GM19240 (cell line): ENCODE measurements at regions not wholly inside any gene's neighbourhood (a gene's known extent, or its start where the extent isn't known, plus 50 kb on each side); places are given as distances from the start of the nearest gene placed in this dataset.
"Not testable (repeated sequence)": the region's sequence is repeated elsewhere in the genome, so short reads cannot be mapped to it uniquely, and the experiment has no call there.

Experiments used
- DNase-seq: peaks from one replicate; pipeline ENCODE4 v3.0.0; 2011; ENCODE audit warnings: low spot score; ENCODE audit not compliant: insufficient read length

DNA sequence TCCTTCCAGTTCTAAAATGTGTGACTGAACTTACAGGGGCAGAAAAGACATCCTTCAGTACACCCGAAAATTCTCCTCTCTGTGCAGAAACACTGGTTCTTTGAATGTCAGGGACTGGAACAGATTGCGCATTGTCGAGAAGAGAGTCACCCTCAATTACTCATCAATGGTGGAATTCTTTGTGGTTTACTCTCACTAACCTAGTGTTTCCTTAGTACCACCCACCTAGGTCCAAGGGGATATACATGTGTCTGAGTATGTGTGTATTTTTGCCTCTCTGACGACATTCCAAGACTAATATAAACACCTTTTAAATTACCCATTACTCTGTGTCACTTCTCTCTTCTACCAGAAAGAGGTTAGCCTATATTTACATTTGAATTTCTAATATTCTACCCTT, 660.8 kb downstream of the TLE1 start:
- no peak for DNase-seq

DNA sequence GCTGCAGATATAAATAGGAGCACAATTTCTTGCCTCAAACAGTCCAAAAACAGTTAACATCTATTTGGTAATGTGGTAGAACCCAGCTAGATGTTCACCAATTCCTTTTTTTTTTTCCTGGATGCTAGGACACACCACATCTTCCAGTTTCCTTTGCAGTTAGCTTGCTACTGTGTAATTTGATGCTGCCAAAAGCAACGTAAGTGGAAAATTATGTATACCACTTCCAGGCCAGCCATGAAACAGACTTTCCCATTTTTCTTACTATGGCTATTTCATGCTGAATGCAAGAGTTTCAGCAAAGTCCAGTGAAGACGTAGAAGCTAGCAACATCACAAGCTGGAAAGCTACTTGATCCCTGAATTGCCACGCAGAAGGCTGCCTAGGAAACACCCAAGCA, 667.2 kb downstream of the TLE1 start:
- no peak for DNase-seq

DNA sequence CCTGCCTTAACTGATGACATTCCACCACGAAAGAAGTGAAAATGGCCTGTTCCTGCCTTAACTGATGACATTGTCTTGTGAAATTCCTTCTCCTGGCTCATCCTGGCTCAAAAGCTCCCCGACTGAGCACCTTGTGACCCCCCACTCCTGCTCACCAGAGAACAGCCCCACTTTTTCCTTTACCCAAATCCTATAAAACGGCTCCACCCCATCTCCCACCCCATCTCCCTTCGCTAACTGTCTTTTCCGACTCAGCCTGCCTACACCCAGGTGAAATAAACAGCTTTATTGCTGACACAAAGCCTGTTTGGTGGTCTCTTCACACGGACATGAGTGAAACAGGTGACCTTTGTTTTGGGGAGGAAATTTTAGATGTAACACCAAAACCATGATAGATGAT, 674.4 kb downstream of the TLE1 start:
- DNase-seq: not testable (repeated sequence)

DNA sequence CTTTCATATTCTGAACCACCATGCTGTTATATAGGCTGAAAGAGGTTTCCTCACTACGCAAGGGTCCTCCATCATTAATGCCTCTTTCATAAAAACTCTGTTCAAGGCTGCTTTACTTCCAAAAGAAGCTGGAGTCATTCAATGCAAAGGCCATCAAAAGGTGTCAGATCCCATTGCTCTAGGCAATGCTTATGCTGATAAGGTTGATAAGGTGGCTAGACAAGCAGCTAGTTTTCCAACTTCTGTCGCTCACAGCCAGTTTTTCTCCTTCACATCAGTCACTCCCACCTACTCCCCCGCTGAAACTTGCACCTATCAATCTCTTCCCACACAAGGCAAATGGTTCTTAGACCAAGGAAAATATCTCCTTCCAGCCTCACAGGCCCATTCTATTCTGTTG, 676.2 kb downstream of the TLE1 start:
- DNase-seq: not testable (repeated sequence)

DNA sequence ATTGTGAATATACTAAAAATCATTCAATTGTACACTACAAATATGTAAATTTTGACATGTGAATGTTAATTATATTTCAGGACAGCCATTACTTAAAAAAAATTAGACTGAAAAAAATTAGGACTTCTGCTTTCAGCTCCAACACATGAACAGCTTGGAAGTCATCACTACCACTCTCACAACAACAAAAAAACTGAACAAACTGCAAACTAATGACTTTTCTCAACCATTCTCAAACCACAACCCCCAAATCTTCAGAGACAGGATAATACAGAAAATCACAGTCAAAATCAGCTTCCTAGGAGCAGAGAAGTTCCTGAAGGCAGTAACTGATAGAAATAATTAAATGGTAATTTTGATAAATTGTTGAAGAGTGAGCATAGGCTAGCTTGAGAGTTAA, 686.4 kb downstream of the TLE1 start:
- no peak for DNase-seq

DNA sequence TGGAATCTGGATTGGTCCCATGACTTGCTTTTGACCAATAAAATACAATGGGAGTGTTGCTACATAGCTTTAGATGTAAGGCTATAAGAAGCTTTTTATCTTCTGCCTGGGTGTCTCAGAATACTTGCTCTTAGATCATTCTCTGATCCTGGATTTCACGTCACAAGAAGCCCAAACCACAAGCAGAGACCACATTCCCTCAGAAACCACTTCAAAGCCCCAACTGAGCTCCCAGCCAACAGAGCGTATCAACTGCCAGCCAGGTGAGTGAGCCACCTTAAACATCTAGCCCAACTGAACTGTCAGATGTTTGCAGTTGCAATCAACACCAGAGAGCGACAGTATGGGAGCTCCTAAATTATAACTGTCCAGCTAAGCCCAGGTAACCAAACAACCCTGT, 687.1 kb downstream of the TLE1 start:
- no peak for DNase-seq

DNA sequence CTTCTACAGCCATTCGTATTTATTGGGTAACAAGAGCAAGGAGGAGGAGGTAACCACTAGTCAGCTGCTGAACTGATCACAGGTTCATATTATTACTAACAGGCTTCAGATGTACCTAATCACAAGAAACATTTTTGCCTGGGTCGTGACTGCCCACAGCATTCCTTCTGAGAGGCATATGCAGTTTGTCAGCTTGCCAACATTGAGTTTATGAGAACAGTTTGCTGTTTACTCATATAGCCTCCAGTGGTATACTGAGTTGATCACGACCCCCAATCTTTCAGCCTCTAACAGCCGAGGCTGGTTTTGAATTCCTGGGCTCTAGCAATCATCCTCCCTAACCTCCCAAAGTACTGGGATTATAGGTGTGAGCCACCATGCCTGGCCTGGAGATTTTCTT, 693.6 kb downstream of the TLE1 start:
- DNase-seq: no peak

DNA sequence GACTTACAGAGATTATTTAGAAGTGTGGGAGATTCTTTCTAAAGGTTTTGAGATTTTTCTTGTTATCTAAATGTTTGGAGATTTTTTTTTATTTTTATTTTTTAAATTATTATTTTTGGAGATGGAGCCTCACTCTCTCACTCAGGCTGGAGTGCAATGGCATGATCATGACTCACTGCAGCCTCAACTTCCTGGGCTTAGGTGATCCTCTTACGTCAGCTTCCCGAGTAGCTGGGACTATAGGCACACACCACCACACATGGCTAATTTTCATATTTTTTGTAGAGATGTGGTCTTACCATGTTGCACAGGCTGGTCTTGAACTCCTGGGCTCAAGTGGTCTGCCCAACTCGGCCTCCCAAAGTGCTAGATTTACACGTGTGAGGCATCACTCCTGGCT, 694.5 kb downstream of the TLE1 start:
- no peak for DNase-seq

DNA sequence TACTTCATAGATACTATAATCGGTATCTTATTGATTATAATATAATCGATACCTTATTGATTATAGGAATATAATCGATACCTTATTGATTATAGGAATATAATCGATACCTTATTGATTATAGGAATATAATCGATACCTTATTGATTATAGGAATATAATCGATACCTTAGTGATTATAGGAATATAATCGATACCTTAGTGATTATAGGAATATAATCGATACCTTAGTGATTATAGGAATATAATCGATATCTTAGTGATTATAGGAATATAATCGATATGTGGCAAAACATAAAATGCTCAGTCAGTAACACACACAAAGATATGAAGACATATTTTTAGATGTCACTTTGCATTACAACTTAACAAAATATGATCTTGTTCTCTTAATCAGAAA, 703.8 kb downstream of the TLE1 start:
- not testable (repeated sequence) for DNase-seq

DNA sequence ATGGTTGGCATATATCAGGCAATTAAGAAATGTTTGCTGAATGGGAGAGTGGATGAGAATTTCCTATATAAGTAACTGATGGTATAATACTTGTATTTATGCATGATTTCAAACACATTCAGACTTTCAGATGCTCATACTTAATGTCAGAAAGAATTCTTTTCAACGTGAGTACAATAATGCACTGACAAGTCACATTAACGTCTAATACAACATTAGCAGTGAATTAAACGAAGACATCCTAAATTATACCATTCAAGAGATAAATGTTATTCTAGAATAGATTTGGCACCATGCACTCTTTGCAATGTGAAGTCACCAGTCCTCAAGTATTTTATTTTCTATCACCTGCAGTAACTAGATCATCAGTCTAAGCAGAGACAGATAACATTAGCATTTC, 712.9 kb downstream of the TLE1 start:
- DNase-seq: no peak

DNA sequence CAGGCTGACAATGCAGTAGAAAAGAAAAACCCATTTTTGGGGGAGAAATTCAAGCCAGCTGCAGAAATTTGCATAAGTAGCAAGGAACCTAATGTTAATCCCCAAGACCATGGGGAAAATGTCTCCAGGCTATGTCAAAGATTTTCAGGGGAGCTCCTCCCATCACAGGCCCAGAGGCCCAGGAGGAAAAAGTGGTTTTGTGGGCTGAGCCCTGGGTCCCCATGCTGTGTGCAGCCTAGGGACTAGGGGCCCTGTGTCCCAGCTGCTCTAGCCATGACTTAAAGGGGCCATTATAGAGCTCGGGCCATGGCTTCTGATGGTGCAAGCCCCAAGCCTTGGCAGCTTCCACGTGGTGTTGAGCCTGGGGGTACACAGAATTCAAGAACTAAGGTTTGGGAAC, 719.0 kb downstream of the TLE1 start:
- not testable (repeated sequence) for DNase-seq

DNA sequence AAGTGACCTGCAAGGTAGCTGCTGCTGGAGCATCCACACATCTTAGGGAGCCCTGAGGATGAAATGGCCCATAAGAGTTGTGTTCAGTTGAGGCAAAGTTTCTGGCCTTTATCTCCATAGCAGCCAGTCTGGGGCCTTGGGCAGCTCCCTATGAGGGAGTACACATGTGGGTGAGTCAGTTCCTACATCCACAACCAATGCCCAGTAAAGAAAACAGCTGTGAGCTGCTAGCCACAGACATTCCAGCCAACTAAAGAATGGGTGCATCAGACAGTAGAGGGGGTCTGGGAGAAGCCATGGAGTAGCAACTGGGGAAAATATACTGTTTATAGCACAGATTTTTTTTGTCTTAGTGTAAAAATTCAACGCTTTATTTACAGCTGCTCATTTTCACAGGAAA, 720.7 kb downstream of the TLE1 start:
- DNase-seq: no peak

DNA sequence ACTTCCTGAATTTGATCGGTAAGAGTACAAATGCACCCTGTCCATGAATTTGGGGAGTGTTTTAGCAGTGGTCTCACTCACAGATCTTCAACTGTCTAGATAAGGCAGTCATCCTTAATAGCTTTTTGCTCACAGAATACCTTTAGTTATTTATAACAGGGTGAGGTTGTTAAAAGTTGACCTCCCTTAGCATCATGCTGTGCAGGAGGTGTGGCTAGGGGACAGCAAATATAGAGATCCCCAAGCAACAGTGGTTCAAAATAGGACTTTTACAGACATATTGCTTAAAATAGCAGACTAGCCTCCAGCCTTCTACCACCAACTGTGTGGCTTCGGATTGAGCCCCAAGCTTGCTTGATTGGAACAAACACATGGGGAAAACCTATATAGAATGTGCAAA, 724.4 kb downstream of the TLE1 start:
- no peak for DNase-seq

DNA sequence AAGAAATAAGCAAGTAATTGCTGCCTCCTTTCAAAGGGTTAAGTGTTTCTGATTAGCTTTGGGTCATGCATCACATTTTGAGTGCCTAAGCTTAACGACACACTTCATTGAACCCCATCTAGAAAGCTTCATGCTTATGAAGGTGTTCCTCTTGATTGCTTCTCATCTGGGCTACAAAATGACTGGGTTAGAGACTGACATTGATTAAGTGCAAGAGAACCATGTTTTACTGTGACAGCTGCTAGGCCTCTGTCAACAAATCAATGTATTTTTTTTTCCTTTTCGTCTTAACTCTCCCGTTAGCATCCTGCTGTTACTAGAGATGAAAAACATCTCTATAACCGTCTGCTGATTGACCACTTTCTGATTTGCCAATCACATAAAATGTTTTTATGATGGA, 725.0 kb downstream of the TLE1 start:
- no peak for DNase-seq

DNA sequence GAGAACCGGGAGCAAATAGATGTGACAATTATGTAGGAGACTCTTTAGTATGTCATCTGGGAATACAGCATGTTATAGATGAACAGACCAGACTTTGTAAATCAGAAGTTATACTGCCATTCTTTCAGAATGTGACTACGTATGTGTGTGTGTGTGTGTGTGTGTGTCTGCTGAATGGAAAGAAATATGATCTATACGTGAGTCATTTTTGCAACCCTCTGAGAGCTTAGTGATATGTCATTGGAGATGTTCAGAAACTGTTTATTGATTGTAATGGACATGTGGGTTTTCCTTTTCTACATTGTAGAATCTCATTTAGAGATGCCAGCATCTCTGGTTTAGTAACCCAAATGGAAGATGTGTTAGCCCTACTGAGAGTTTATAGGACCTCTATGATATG, 731.5 kb downstream of the TLE1 start:
- DNase-seq: no peak

DNA sequence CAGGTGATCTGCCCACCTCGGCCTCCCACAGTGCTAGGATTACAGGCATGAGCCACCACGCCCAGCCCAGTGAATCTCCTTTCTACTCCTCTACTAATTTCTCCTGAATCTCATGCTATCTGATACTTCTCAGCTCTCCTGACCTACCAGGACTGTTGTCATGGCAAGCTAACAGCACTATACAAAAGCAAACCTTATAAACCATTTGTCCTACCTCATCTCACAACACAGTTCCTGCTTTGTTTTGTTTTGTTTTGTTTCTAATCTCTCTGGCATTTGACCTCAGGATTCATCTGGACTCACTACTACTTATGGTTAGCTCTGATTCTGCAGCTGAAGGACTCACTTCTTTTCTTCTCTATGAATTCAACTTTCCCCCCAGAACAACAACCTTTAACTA, 734.8 kb downstream of the TLE1 start:
- DNase-seq: no peak

DNA sequence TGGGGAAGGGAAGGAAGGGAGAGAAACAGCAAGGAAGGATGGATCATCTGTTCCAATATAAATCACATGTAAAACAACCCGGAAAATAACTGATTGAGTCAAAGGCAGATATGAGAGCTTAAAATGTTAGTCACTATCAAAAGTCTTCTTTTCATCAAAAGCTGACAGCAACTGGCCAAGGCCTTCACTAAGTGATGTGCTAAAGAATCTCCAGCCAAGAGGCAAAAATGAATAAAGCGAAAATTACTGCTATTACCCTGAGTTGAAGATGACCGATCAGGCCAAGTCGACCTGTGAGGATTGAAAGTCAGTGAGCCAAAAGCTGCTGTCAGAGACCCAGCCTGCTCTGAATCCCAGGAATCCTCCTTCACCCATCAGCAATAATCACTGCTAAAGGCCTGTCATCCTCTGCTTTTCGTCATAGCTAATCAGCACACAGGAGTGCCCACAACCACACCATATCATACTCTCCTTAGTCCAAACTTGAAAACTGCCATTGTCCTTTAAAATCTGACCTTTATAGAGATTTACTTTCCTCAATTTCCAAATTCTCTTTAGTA, 736.9 kb downstream of the TLE1 start:
- no peak for DNase-seq

DNA sequence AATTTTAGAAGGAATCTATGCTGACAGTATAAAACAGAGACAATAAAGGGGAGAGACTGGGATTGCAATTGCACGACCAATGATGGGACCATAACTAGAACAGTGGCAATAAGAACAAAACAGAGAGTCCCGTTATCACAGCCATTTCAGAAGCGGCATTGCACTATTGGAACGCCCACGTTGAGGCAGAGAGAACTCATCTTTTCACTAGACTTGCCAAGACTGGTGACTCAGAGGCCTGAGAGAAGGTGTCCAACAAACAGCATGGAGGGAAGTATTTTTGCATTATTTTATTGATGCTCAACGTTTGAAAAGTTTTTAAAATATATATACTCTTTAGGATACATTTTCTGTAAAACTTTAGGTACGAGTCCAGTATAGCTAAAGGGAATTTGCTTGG, 737.7 kb downstream of the TLE1 start:
- DNase-seq: no peak

DNA sequence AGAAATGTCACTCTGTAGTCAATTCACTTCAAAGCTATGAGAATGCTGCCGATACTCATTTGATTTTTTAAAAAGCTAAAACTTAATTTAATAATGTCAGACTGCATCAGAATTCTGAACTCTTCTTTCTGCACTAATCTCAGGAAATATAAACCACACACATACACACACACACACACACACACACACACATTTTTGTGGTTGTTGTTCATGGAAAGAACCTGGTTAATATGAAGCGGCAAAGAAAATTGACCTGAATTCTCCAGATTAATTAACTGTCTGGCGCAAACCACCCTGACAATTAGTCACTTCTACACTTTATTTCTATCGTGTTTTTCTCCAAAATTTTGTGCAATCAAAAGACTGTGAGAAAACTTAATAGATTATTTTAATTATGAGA, 740.5 kb downstream of the TLE1 start:
- DNase-seq: no peak

DNA sequence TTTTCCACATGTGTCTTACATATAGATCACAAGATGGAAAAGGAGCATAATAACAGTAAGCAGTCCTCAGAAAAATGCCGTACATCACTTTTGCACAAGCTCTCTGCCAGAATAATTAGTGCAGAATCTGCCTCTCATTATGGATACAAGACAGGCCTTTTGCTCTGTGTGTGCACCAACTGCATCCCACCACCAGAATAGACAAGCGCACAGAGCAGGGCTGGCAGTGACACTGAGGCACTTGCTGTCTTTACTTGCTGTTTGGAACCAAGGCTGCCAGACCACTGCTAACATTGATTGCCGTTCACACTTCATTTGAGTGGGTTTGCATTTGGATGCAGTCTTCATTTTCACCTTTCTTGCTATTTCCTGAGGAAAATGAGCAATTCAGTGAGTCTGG, 741.3 kb downstream of the TLE1 start:
- DNase-seq: no peak

DNA sequence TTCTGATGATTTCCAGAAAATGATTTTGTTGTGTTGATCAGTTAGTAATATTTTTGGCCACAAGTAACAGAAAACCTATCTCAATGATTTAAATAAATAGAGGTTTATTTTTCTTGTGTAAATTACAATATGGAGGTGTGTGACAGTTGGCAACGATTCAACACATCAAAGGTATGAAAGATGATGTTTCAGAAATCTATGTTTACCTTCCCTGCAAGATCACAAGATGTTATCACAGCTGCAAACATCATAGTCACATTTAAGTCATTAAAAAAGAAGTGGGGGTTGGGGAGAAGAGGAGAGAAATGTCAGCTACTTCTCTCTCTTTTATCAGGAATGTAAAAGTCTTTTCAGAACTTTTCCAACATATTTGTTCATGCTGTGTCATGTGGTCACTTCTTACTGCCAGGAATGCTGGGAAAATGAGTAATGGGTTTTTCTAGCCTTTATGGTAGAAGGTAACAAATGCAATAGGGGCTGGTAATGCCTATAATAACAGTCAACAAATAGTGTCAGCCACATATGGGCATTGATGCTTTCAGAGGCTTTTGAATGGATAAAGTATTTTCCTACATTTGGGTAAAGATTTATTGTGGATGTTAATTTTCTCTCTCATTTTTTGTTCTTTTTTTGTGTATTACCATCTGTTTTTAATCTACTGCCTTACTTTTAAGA, 742.7 kb downstream of the TLE1 start:
- DNase-seq: no peak

DNA sequence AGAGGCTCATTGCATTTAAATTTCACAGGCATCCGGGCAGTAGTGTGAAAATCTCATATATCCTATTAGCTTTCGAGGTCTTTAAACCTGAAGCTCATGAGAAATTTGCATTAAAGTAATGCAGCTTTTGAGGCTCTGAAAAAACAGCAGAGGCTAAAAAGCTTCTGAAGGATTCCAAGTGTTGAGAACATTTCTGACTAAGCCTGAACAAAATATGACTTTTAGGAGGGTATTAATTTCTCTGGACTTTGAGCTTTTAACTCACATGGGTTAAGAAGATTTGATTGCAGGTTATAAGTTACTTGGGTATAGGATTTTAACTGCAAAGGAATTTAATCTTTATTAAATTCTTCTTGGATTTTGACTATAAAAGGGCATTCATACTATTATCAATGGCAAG, 743.9 kb downstream of the TLE1 start:
- no peak for DNase-seq

DNA sequence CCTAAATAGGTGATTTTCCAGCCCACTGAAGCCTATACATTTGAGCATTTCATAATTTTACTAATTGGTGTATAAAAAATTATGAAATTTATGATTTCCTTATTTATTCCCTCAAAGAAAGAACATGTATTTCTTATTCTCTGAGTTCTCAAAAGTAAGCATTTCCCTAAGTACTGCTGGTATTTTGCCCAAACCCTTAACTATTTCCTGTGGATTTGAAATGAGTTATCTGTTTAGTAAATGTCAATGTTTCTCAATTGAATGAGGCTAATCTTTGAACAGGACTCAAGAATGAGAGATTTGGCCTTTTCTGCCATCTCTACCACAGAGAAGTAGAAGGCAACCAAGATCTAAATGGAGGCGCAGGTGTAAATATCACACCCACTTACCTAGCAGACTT, 751.7 kb downstream of the TLE1 start:
- no peak for DNase-seq

DNA sequence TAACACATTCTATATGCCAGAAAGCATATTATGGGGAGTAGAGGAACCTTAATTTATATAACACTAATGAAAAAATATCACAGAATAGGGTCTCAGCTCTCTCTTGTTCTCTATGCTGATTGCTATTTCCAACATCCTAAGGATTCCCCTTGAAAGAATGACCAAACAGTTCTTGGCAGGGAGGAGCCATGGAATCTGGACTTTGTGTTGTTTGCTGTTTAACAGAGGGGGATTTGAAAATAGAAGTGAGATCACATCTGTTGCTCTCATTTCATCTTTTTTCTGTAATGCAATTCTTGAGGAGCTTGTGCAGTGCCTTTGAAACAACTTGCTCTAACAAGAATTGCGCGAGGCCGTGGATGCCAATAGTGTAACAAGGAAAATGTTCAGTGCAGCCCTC, 755.3 kb downstream of the TLE1 start:
- no peak for DNase-seq
